Aorta (tissue), 5 donors: ENCODE measurements at regions not wholly inside any gene's neighbourhood (a gene's known extent, or its start where the extent isn't known, plus 50 kb on each side); places are given as distances from the start of the nearest gene placed in this dataset.
A peak's percentile ranks its signal among the peaks of the same experiment; 100 is the strongest.
"Not testable (repeated sequence)": the region's sequence is repeated elsewhere in the genome, so short reads cannot be mapped to it uniquely, and the experiment has no call there.

Source experiments
- ATAC-seq: fragments of 200-7000 bp; cut with Tn5 transposase; one replicate; pipeline ENCODE4 v1.9.1; 2022; ENCODE audit warnings: moderate library complexity; ENCODE audit not compliant: low FRiP score
- DNase-seq, 2 donors: peaks; one replicate each; pipeline ENCODE4 v3.0.0-alpha.2; 2020
- H3K27ac ChIP-seq, 2 donors: one replicate each; pipeline ENCODE4 v1.5.1; 2013; ENCODE audit warnings: low read length in 2 of 2, mild to moderate bottlenecking in 2 of 2, moderate library complexity in 2 of 2, control low read depth in 1 of 2, inconsistent platforms in 1 of 2, low read depth in 1 of 2
- H3K27me3 ChIP-seq, 2 donors: one replicate each; pipeline ENCODE4 v1.6.1; 2013; ENCODE audit warnings: control low read depth in 1 of 2, low read length in 1 of 2, mild to moderate bottlenecking in 1 of 2, moderate library complexity in 1 of 2; ENCODE audit not compliant: insufficient read depth in 2 of 2, control insufficient read depth in 1 of 2
- H3K36me3 ChIP-seq, 2 donors: one replicate each; pipeline ENCODE4 v1.6.1; 2013; ENCODE audit warnings: control low read depth in 1 of 2, low read length in 1 of 2, mild to moderate bottlenecking in 1 of 2; ENCODE audit not compliant: insufficient read depth in 2 of 2, control insufficient read depth in 1 of 2
- H3K4me1 ChIP-seq, 2 donors: one replicate each; pipeline ENCODE4 v1.6.1; 2013; ENCODE audit warnings: low read length in 2 of 2, control low read depth in 1 of 2, mild to moderate bottlenecking in 1 of 2, moderate library complexity in 1 of 2; ENCODE audit not compliant: insufficient read depth in 2 of 2, control insufficient read depth in 1 of 2
- H3K4me3 ChIP-seq, 2 donors: one replicate each; pipeline ENCODE4 v1.5.1; 2013; ENCODE audit warnings: low read length in 2 of 2, control low read depth in 1 of 2, mild to moderate bottlenecking in 1 of 2
- H3K9me3 ChIP-seq: one replicate; pipeline ENCODE4 v1.6.1; 2013; ENCODE audit warnings: mild to moderate bottlenecking, low read length; ENCODE audit not compliant: control insufficient read depth
- WGBS, 2 donors: extraction: QIAGEN DNeasy Blood & Tissue Kit; methylation state at CpG; one replicate each; pipeline ENCODE4 v1.1.7; 2013; 5-methylcytosine and 5-hydroxymethylcytosine counted together
- intact Hi-C, 2 donors: fragments of 100-400 bp; cut with DNase I; formaldehyde crosslinking; loops; one replicate each; pipeline versions ENCODE4 v1.14.2 to v1.15.0; 2022
- donor health status: healthy with polysubstance abuse.
- donor health status: Bipolar disorder and iron deficiency.
- donor health status: DM: no; HTN: no; CAD: no.
- donor health status: DM: no; HTN: no; CAD: no.
- donor health status: DM: yes; HTN: yes; CAD: no.

DNA sequence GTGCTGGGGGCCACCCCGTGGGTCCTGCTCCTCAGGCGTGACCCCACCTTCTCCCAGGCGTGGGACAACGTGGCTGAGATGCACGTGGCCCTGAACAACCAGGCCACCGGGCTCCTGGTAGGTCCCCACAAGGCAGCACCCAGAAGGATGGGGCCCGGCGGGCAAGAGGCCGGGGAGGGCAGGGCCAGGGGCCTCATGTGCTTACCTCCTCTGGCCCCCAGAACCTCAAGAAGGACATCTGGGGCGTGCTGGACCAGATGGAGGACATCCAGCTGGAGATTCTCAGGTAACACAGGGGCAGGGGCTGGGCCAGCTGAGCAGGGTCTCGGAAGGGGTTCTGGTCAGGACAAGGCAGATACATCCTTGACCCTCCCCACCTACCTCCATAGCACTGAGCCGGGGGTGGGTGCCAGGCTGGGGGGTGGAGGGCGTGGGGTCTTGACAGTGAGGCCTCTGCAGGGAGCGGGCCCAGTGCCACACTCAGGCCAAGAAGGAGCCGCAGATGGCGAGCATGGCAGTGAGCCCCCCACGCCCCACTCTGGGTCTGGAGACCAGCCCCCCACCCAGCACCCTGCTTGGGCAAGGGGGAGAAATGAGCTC is 186.3 kb downstream of the IGLL1 start:
- H3K36me3 ChIP-seq, result no peaks in the 10 kb centered on the region
- no peak overlapping the region for H3K27ac ChIP-seq
- 89 to 91% methylated on average over 17 of the region's 17 CpGs for WGBS, 2 donors
- H3K4me3 ChIP-seq, result no peak overlapping the region
- intact Hi-C loops, result no loop called here
- H3K4me1 ChIP-seq, result no peaks in the 10 kb centered on the region
- ATAC-seq (no peak), DNase-seq (peak; percentile 37 to 60)
- no peaks in the 10 kb centered on the region for H3K9me3 ChIP-seq
- H3K27me3 ChIP-seq, result no peaks in the 10 kb centered on the region

DNA sequence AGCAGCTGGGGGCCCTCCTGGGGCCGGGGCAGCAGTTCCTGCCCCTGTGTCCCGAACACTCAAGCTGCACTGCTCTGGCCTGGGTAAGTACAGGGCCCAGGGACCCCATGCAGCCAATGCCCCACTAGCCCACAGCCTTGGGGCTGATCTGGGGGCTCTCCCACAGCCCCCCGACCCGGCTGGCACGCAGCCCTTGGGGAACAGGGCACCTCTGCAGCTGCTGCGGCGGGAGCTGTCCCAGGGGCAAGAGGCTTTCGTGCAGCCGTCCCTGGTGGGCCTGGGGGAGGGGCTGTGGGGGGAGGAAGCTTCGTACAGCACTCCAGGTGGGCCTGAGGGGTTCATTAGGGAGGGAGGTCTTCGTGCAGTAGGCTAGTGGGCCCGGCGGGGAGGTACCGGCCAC is 186.9 kb downstream of the IGLL1 start:
- ATAC-seq, H3K4me1 ChIP-seq, H3K27ac ChIP-seq, H3K27me3 ChIP-seq, H3K36me3 ChIP-seq, H3K4me3 ChIP-seq, H3K9me3 ChIP-seq, intact Hi-C loops: not testable (repeated sequence)
- peak in 1 of 2 donors; percentile 57 for DNase-seq
- WGBS, 2 donors, result 68 to 69% methylated on average over 12 to 13 of the region's 14 CpGs

DNA sequence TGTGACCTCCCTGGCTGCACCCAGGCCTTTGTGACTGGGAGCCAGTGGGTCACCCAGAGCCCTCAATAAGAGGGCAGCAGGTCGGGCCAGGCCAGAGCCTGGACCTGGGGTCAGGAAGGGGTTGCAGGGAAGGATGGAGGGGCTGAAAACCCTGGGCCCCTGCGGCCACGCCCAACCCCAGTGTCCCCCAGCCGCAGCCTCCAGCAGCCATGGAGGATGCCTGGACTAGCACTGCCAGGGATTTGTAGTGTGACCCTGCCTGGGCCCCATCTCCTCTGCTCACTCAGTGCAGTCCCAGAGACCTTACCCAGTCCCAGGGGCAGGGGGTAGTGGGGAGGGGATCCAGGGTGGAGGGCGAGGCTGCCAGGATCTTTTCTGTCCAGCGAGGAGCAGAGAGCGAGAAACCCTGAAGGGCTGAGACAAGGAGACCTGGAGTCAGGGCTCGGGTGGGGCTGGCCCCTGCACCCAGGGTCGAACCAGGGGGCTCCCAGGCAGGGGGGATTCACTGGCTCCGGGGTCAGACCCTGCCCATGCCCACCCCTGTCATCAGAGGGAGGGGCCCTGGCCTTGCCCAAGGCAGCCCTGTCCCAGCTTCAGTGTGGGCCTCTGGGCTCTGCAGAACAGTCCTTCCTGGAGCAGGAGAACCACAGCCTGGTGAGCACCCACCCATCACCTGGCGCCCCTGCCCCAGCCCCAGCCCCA is 187.5 kb downstream of the IGLL1 start:
- no peak overlapping the region for H3K27ac ChIP-seq
- ATAC-seq (peak; percentile 2), DNase-seq (peak; percentile 33 to 64)
- no peaks in the 10 kb centered on the region for H3K27me3 ChIP-seq
- H3K4me1 ChIP-seq, result no peaks in the 10 kb centered on the region
- 82 to 85% methylated on average over 10 to 11 of the region's 11 CpGs for WGBS, 2 donors
- no peaks in the 10 kb centered on the region for H3K36me3 ChIP-seq
- no peak overlapping the region for H3K4me3 ChIP-seq
- no peaks in the 10 kb centered on the region for H3K9me3 ChIP-seq
- intact Hi-C loops, result no loop called here

DNA sequence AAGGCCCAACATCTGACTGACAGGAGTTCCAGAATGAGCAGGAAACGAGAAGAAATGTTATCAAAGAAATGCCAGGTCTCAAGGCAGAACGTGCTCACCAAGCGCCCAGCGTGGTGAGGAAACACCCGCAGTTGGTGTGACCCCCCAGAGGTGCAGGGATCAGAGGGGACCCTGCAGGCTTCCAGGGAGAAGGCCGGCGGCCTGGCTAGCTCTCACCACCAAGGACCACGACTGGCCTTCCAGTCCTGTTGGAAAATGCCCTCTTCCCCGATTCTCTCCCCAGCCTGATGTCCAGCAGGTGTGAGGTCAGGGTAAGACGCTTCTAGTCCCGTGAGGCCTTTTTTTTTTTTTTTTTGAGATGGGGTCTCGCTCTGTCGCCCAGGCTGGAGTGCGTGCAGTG is 189.1 kb downstream of the IGLL1 start:
- Histone ChIP-seq H3K9me3 (no peaks in the 10 kb centered on the region), H3K4me3 (no peak overlapping the region), H3K36me3 (no peaks in the 10 kb centered on the region), H3K27ac (no peak overlapping the region), H3K4me1 (no peaks in the 10 kb centered on the region), H3K27me3 (no peaks in the 10 kb centered on the region)
- ATAC-seq (no peak), DNase-seq (peak in 1 of 2 donors; percentile 55)
- intact Hi-C loops, result no loop called here
- 87 to 89% methylated on average over 14 of the region's 14 CpGs for WGBS, 2 donors

DNA sequence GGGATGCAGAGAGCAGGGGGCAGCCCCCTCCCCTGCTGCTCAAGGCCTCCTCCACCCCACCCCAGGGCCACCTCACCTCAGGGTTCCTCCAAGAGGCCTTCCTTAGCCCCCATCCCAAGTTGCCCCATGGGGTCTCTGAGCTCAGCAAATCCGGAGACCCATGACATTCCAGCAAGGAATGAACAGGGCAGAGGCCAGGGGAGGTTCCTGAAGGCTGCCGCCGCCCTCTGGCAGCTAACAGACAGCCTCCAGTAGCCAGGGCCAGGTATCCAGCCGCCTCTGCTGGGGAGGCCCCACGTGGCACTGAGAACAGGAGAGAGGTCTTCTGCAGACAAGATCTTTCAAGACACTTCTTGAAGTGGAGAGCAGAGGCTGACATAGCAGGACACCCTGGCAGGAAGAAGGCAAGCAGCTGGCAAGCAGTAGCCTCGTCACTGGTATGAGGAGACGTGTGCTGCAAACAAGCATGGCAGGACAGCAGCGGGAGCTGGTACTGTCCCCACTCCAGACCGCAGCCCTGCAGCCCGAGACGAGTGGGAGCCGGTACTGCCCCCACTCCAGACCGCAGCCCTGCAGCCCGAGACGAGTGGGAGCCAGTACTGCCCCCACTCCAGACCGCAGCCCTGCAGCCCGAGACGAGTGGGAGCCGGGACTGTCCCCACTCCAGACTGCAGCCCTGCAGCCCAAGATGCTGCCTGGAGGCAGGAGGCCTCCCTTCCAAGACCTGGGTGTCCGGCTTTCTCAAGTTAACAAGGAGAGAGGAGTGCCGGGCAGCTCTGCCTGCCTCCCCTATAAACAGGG is 190.6 kb downstream of the IGLL1 start:
- 41 to 57% methylated on average over 21 of the region's 21 CpGs for WGBS, 2 donors
- intact Hi-C loops, result loop anchor here in 1 of 2 donors (5.0 to 10.0 kb wide), 3 partner anchors 217 to 435 kb away; no protein-coding TSS in a partner anchor

DNA sequence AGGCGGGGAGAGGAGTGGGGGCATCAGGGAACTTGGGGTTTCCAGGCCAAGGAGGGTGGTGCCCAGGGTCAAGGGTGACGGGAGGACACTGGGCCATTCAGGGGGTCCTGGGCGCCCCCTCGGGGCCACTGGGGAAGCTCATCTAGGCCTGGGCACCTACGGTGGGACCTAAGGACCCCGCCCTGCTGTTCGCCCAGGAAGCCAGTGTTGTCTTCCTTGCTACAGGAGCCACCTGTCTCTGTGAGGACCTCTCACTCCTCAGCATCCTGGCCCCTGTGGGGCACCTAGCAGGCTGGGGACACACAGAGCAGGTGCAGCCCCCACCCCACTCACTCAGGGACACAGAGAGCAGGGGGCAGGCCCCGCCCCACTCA is 191.6 kb downstream of the IGLL1 start:
- H3K9me3 ChIP-seq, result no peaks in the 10 kb centered on the region
- H3K36me3 ChIP-seq, result no peaks in the 10 kb centered on the region
- no peaks in the 10 kb centered on the region for H3K4me1 ChIP-seq
- WGBS, 2 donors, result 82 to 92% methylated on average over 8 of the region's 8 CpGs
- no peak overlapping the region for H3K27ac ChIP-seq
- H3K27me3 ChIP-seq, result no peaks in the 10 kb centered on the region
- ATAC-seq (no peak), DNase-seq (peak in 1 of 2 donors; percentile 47)
- intact Hi-C loops, result loop anchor here in 1 of 2 donors (5.0 to 10.0 kb wide), 3 partner anchors 216 to 434 kb away; no protein-coding TSS in a partner anchor
- H3K4me3 ChIP-seq, result no peak overlapping the region

More for the DNA sequence above, 190.6 kb downstream of the IGLL1 start:
- H3K9me3 ChIP-seq, result no peaks in the 10 kb centered on the region
- no peaks in the 10 kb centered on the region for H3K27me3 ChIP-seq
- ATAC-seq (no peak), DNase-seq (peak in 1 of 2 donors; percentile 55)
- H3K4me1 ChIP-seq, result no peaks in the 10 kb centered on the region
- no peaks in the 10 kb centered on the region for H3K36me3 ChIP-seq
- H3K4me3 ChIP-seq, result no peak overlapping the region
- no peak overlapping the region for H3K27ac ChIP-seq

DNA sequence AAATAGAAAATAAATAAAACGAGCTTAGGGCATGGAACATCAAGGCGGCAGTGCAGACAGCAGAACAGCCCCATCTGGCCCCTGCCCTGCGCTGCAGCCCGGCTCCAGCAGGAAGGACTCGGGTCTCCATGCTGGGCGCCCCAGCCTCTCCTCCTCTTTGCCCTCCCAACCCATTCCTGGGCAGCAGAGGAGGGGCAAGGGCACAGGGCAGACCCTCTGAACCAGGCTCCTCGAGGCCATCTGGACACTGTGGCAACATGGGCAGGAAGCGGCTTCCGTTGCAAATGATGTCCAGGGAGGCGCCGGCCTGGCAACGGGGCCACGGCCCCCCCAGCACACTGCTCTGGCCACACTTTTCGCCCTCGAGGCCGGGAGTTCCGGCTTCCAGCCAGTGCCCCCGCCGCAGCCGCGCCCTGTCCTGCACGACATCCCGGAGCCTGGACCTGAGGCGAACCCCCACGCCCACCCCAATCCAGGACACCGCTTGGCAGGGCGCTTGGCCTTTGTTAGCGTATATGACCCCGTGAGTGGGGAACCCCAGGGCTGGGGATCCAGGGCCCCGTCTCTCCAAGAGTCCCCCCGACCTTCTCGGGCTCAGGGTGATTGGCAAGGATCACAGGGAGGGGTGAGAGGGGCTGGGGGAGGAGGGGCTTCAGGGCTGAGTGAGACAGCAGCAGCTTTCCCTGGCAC is 192.1 kb downstream of the IGLL1 start:
- no peaks in the 10 kb centered on the region for H3K4me1 ChIP-seq
- no peak overlapping the region for H3K27ac ChIP-seq
- H3K9me3 ChIP-seq, result no peaks in the 10 kb centered on the region
- DNase-seq (peak; percentile 45 to 69), ATAC-seq (no peak)
- H3K4me3 ChIP-seq, result no peak overlapping the region
- 83 to 89% methylated on average over 31 to 32 of the region's 32 CpGs for WGBS, 2 donors
- H3K27me3 ChIP-seq, result no peaks in the 10 kb centered on the region
- no peaks in the 10 kb centered on the region for H3K36me3 ChIP-seq
- intact Hi-C loops, result loop anchor here (2.0 to 10.0 kb wide), 5 partner anchors 209 to 433 kb away; no protein-coding TSS in a partner anchor

DNA sequence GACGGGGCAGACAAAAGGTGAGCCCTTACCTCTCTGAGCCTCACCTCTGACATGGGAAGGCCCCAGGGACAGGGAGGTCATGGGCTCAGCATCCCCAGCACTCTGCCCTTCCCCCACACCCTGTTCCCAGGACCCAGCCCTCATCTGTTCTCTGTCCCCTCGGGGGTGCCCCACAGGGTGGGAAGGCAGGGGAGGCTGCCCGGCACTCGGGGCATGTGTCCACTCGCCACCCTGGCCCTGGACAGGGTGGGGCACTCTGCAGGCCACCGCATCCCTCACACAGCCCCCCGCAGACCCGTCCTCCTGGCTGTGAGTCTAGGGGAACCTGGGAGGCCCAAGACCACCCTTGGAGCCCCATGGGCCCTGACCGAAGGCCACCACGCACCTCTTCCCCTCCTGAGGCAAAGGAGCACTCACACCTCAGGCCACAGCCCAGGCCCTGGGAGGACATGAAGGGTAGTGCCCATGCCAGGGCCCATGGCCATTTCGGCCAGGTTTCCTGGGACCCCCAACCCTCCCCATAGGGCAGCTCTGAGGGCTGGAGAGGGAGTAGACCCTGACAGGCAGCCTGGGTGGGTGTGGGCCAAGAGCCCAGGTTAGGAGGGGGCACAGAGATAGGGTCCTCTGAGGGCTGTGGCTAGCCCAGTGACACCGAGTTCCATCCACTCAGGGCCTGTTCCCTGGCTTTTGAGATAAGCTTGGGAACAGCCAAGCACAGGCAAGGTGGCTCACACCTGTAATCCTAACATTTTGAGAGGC is 193.1 kb downstream of the IGLL1 start:
- no peak for ATAC-seq
- no peaks in the 10 kb centered on the region for H3K27me3 ChIP-seq
- H3K27ac ChIP-seq, result no peak overlapping the region
- no peaks in the 10 kb centered on the region for H3K9me3 ChIP-seq
- H3K4me3 ChIP-seq, result no peak overlapping the region
- peak; percentile 45 to 68 for DNase-seq
- no peaks in the 10 kb centered on the region for H3K4me1 ChIP-seq
- intact Hi-C loops, result loop anchor here (2.0 to 10.0 kb wide), 5 partner anchors 208 to 432 kb away; no protein-coding TSS in a partner anchor
- H3K36me3 ChIP-seq, result no peaks in the 10 kb centered on the region
- 90 to 94% methylated on average over 12 of the region's 12 CpGs for WGBS, 2 donors
